OCI-LY3 (cell line): ENCODE measurements at regions not wholly inside any gene's neighbourhood (a gene's known extent, or its start where the extent isn't known, plus 50 kb on each side); places are given as distances from the start of the nearest gene placed in this dataset.

ENCODE experiments used
- EZH2phosphoT487 ChIP-seq: fragments of 200-600 bp; shearing (Covaris generic); IDR thresholded peaks from 2 replicates; pipeline ENCODE4 v1.6.1; 2018; ENCODE audit warnings: antibody characterized with exemption, mixed run types, low read depth
- TF ChIP-seq, protein P1 (sequence below): fragments of 200-600, 300-600 bp; sonication (generic); IDR thresholded peaks from 2 replicates; pipeline ENCODE4 v1.5.1; 2014; ENCODE audit warnings: antibody characterized with exemption, low read length, low read depth

DNA sequence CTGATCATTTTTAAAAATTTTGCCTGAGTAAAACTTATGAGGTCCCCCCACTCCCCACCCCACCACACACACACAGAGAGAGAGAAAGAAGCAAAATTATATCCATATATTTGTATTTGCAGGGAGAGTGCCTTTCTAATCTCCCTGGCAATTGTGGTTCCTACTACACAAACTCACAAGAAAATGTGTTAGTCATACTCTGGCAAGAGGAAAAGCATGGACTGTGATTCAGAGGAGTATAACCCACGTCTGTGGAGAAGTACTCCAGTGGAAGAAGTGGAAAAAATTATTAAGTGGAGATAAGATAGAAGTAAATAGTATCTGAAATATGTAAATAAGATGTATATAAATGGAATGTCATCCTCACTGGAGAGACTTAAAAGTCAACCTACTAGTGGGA lies 114.0 kb downstream of the DSEL start:
- TF ChIP-seq EZH2phosphoT487, result no peak
- TF ChIP-seq, protein P1, sequence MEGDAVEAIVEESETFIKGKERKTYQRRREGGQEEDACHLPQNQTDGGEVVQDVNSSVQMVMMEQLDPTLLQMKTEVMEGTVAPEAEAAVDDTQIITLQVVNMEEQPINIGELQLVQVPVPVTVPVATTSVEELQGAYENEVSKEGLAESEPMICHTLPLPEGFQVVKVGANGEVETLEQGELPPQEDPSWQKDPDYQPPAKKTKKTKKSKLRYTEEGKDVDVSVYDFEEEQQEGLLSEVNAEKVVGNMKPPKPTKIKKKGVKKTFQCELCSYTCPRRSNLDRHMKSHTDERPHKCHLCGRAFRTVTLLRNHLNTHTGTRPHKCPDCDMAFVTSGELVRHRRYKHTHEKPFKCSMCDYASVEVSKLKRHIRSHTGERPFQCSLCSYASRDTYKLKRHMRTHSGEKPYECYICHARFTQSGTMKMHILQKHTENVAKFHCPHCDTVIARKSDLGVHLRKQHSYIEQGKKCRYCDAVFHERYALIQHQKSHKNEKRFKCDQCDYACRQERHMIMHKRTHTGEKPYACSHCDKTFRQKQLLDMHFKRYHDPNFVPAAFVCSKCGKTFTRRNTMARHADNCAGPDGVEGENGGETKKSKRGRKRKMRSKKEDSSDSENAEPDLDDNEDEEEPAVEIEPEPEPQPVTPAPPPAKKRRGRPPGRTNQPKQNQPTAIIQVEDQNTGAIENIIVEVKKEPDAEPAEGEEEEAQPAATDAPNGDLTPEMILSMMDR, result no peak
